ENCODE measurements at regions not wholly inside any gene's neighbourhood (a gene's known extent, or its start where the extent isn't known, plus 50 kb on each side); places are given as distances from the start of the nearest gene placed in this dataset.

- Mint-ChIP-seq H3K36me3 (ENCODE audit: low read depth) (no peaks in the 10 kb centered on the region; the same call in 1 of the 2 replicates), H3K27ac (no peak overlapping the region)
Measured at GRCh38 chr2:217538719-217539118, 464.1 kb downstream of the TNS1 start.

GRCh38 chr2:217535957-217536708 is 466.7 kb downstream of the TNS1 start:
- H3K27ac Mint-ChIP-seq = no peak overlapping the region
- no peak overlapping the region for H3K4me3 Mint-ChIP-seq
- no peak for DNase-seq
- H3K27me3 Mint-ChIP-seq (ENCODE audit: insufficient read depth) = peaks cover 37% of the 10 kb centered on the region
- H3K9me3 Mint-ChIP-seq = no peaks in the 10 kb centered on the region; the same call in 1 of the 2 replicates
- H3K36me3 Mint-ChIP-seq (ENCODE audit: low read depth) = no peaks in the 10 kb centered on the region
- TF ChIP-seq CTCF (IDR thresholded peaks at IDR 0.05) = no peak
- peaks cover 11% of the 10 kb centered on the region for H3K4me1 Mint-ChIP-seq (ENCODE audit: low read depth)

More at GRCh38 chr2:217538719-217539118, 464.1 kb downstream of the TNS1 start:
- H3K4me1 Mint-ChIP-seq (ENCODE audit: low read depth) = peaks cover 11% of the 10 kb centered on the region
- no peaks in the 10 kb centered on the region; the same call in 1 of the 2 replicates for H3K9me3 Mint-ChIP-seq
- DNase-seq = peak; percentile 16
- no peak overlapping the region for H3K4me3 Mint-ChIP-seq
- H3K27me3 Mint-ChIP-seq (ENCODE audit: insufficient read depth) = peaks cover 35% of the 10 kb centered on the region
- TF ChIP-seq CTCF (IDR thresholded peaks at IDR 0.05) = no peak

- no peak for TF ChIP-seq CTCF (IDR thresholded peaks at IDR 0.05)
- Mint-ChIP-seq H3K4me3 (no peak overlapping the region), H3K27me3 (ENCODE audit: insufficient read depth) (peaks cover 31% of the 10 kb centered on the region), H3K4me1 (ENCODE audit: low read depth) (peaks cover 20% of the 10 kb centered on the region), H3K36me3 (ENCODE audit: low read depth) (no peaks in the 10 kb centered on the region), H3K27ac (no peak overlapping the region), H3K9me3 (no peaks in the 10 kb centered on the region; the same call in 1 of the 2 replicates)
- DNase-seq = no peak
Measured at GRCh38 chr2:217530392-217531090, 472.3 kb downstream of the TNS1 start.

DNA sequence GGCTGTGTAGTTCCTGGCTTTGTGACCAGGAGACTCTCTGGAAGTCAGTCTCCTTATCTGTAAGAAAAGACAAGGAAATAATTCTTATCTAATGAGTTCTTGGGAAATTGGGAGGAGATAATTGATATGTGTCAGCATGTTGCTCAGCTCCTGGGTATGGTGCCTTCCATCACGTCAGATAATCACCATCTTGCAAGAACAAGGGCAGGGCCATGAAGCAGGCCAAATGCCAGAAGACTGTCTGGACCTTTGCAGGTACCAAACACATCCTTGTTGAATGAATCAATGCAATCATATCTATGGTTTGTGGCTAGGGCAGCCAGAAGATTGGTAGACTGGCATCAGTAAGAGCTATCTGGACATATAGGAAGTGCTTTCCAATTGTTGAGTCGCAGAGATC is 473.5 kb downstream of the TNS1 start:
- no peak for DNase-seq
- Mint-ChIP-seq H3K27me3 (ENCODE audit: insufficient read depth) (peaks cover 22% of the 10 kb centered on the region), H3K27ac (no peak overlapping the region), H3K4me1 (ENCODE audit: low read depth) (peaks cover 20% of the 10 kb centered on the region), H3K36me3 (ENCODE audit: low read depth) (no peaks in the 10 kb centered on the region), H3K4me3 (no peak overlapping the region), H3K9me3 (no peaks in the 10 kb centered on the region)
- TF ChIP-seq CTCF (IDR thresholded peaks at IDR 0.05) = no peak

- Mint-ChIP-seq H3K4me1 (ENCODE audit: low read depth) (peaks cover 20% of the 10 kb centered on the region), H3K4me3 (no peak overlapping the region), H3K27ac (no peak overlapping the region), H3K27me3 (ENCODE audit: insufficient read depth) (peaks cover 16% of the 10 kb centered on the region), H3K36me3 (ENCODE audit: low read depth) (no peaks in the 10 kb centered on the region), H3K9me3 (no peaks in the 10 kb centered on the region)
- DNase-seq = peak; percentile 58
- no peak for TF ChIP-seq CTCF (IDR thresholded peaks at IDR 0.05)
Measured at GRCh38 chr2:217527590-217528202, 475.1 kb downstream of the TNS1 start.

All from HFFc6 (cell line).